Right cardiac atrium (tissue), 5 donors: ENCODE measurements at regions not wholly inside any gene's neighbourhood (a gene's known extent, or its start where the extent isn't known, plus 50 kb on each side); places are given as distances from the start of the nearest gene placed in this dataset.

Experiments
- ATAC-seq, 2 donors: fragments of 200-7000 bp; cut with Tn5 transposase; one replicate each; pipeline versions ENCODE4 v1.8.0 to v1.9.1; 2020; ENCODE audit warnings: moderate library complexity in 2 of 2, mild to moderate bottlenecking in 1 of 2
- DNase-seq, 3 donors: peaks; one replicate each; pipeline ENCODE4 v3.0.0-alpha.2; 2020
- H3K27ac ChIP-seq: one replicate; pipeline ENCODE4 v1.5.1; 2013; ENCODE audit warnings: mild to moderate bottlenecking, low read length, control low read depth, moderate library complexity
- H3K27me3 ChIP-seq: one replicate; pipeline ENCODE4 v1.6.1; 2013; ENCODE audit not compliant: control insufficient read depth, insufficient read depth
- H3K4me1 ChIP-seq: one replicate; pipeline ENCODE4 v1.6.1; 2013; ENCODE audit warnings: low read length; ENCODE audit not compliant: control insufficient read depth, insufficient read depth
- H3K4me3 ChIP-seq: one replicate; pipeline ENCODE4 v1.5.1; 2013; ENCODE audit warnings: low read length, control low read depth
- H3K9me3 ChIP-seq: one replicate; pipeline ENCODE4 v1.6.1; 2013; ENCODE audit warnings: low read length; ENCODE audit not compliant: control insufficient read depth
- WGBS: extraction: QIAGEN DNeasy Blood & Tissue Kit; methylation state at CpG from one replicate; pipeline ENCODE4 v1.1.7; 2013; 5-methylcytosine and 5-hydroxymethylcytosine counted together
- intact Hi-C, 4 donors: fragments of 100-400 bp; cut with DNase I; formaldehyde crosslinking; loops; one replicate each; pipeline versions ENCODE4 v1.11.0 to v1.14.0; 2022 to 2023
- donor health status: healthy with polysubstance abuse.
- donor health status: DM: no; HTN: yes; CAD: no.
- donor health status: DM: no; HTN: no; CAD: no.
- donor health status: DM: no; HTN: yes; CAD: no; lungs with severe emphysema.
- donor health status: DM: yes; HTN: yes; CAD: no.

GRCh38 chr1:224520808-224521207 is 86.2 kb upstream of the WDR26 start:
- Histone ChIP-seq H3K9me3 (no peaks in the 10 kb centered on the region), H3K27ac (no peak overlapping the region), H3K27me3 (no peaks in the 10 kb centered on the region), H3K4me3 (no peak overlapping the region), H3K4me1 (no peaks in the 10 kb centered on the region)
- WGBS, result 92% methylated on average over 4 of the region's 4 CpGs
- ATAC-seq (no peak), DNase-seq (no peak)
- intact Hi-C loops, result no loop called here

- H3K27me3 ChIP-seq, result no peaks in the 10 kb centered on the region
- H3K4me1 ChIP-seq, result no peaks in the 10 kb centered on the region
- ATAC-seq, result no peak
- no peak overlapping the region for H3K4me3 ChIP-seq
- intact Hi-C loops, result no loop called here
- 67% methylated on average over 3 of the region's 3 CpGs for WGBS
- no peaks in the 10 kb centered on the region for H3K9me3 ChIP-seq
- no peak overlapping the region for H3K27ac ChIP-seq
- DNase-seq, result no peak
Measured at GRCh38 chr1:224521904-224522734, 87.5 kb upstream of the WDR26 start.

GRCh38 chr1:224523676-224524075 is 89.1 kb upstream of the WDR26 start:
- H3K4me1 ChIP-seq, result no peaks in the 10 kb centered on the region
- H3K27me3 ChIP-seq, result no peaks in the 10 kb centered on the region
- intact Hi-C loops, result no loop called here
- DNase-seq (no peak), ATAC-seq (no peak)
- no peak overlapping the region for H3K4me3 ChIP-seq
- no peak overlapping the region for H3K27ac ChIP-seq
- H3K9me3 ChIP-seq, result no peaks in the 10 kb centered on the region

DNA sequence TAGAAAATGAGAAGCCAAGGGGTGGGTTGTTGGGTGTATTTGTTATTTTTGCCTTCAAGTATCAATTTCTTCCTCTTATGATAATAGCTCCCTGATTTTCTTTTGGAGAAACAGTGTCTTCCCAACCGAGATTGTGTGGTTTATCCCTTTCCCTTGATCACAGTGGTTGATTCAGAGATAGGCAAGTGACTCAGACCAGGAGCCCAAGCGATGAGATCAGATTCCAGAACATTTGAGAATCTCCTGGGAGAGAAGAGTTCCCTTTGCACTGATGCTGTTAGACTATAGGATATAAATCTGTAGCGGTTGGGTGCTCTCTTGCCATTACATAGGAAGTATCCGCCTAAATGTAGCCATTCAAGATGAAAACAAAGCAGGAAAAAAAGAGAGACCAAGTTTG is 90.1 kb upstream of the WDR26 start:
- intact Hi-C loops, result no loop called here
- Histone ChIP-seq H3K27me3 (no peaks in the 10 kb centered on the region), H3K4me1 (no peaks in the 10 kb centered on the region), H3K4me3 (no peak overlapping the region), H3K9me3 (no peaks in the 10 kb centered on the region), H3K27ac (no peak overlapping the region)
- 92% methylated on average over 4 of the region's 4 CpGs for WGBS
- ATAC-seq (no peak), DNase-seq (no peak)

GRCh38 chr1:224525411-224526040 is 90.6 kb upstream of the CNIH3 start:
- no peaks in the 10 kb centered on the region for H3K4me1 ChIP-seq
- ATAC-seq, result no peak
- no peak overlapping the region for H3K4me3 ChIP-seq
- intact Hi-C loops, result no loop called here
- H3K27me3 ChIP-seq, result no peaks in the 10 kb centered on the region
- DNase-seq, result no peak
- no peak overlapping the region for H3K27ac ChIP-seq
- H3K9me3 ChIP-seq, result no peaks in the 10 kb centered on the region
- WGBS, result 85% methylated on average over 4 of the region's 4 CpGs

DNA sequence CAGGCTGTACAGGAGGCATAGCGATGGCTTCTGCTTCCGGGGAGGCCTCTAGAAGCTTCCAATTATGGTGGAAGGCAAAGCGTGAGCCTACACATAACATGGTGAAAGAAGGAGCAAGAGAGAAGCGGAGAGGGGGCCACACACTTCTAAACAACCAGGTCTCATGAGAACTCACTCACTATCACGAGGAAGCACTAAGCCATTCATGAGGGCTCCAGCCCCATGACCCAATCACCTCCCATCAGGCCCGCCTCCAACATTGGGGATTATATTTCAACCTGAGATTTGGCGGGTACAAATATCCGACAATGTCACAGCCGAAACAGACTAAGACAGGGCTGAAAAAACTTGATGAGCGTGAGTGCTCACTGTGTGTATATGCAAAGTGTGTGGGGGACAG is 89.3 kb upstream of the CNIH3 start:
- Histone ChIP-seq H3K27me3 (no peaks in the 10 kb centered on the region), H3K4me1 (no peaks in the 10 kb centered on the region), H3K9me3 (no peaks in the 10 kb centered on the region), H3K27ac (no peak overlapping the region), H3K4me3 (no peak overlapping the region)
- no peak for DNase-seq
- 92% methylated on average over 10 of the region's 10 CpGs for WGBS
- intact Hi-C loops, result no loop called here
- ATAC-seq, result no peak

GRCh38 chr1:224528900-224529299 is 87.2 kb upstream of the CNIH3 start:
- Histone ChIP-seq H3K4me3 (no peak overlapping the region), H3K27me3 (no peaks in the 10 kb centered on the region), H3K9me3 (no peaks in the 10 kb centered on the region), H3K27ac (no peak overlapping the region), H3K4me1 (no peaks in the 10 kb centered on the region)
- intact Hi-C loops, result no loop called here
- WGBS, result 57% methylated on average over 3 of the region's 3 CpGs
- DNase-seq (no peak), ATAC-seq (no peak)

DNA sequence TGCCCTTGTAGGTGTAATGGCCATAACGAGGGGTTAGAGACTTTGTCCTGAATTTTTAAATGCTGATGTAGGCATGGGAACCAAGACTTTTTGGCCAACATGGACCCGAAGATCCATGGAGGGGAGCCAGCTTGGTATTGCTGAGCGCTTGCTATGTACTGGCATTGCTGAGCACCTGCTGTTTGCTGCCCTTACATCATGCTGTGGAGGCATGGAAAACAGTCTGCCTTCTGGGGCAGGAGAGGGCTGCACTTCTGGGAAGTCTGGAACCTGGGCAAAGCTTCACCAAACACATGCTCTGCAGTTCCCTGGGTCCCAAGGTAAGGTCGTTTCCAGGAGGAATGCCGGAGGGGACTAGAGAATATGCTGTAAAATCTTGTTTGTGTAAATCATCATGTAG is 86.3 kb upstream of the CNIH3 start:
- ATAC-seq (no peak), DNase-seq (no peak)
- Histone ChIP-seq H3K9me3 (no peaks in the 10 kb centered on the region), H3K27ac (no peak overlapping the region), H3K4me1 (no peaks in the 10 kb centered on the region), H3K27me3 (no peaks in the 10 kb centered on the region), H3K4me3 (no peak overlapping the region)
- 92% methylated on average over 5 of the region's 5 CpGs for WGBS
- intact Hi-C loops, result no loop called here

- 76% methylated on average over 6 of the region's 6 CpGs for WGBS
- H3K27me3 ChIP-seq, result no peaks in the 10 kb centered on the region
- H3K9me3 ChIP-seq, result no peaks in the 10 kb centered on the region
- intact Hi-C loops, result no loop called here
- no peak overlapping the region for H3K27ac ChIP-seq
- ATAC-seq, result no peak
- no peak for DNase-seq
- H3K4me1 ChIP-seq, result no peaks in the 10 kb centered on the region
- H3K4me3 ChIP-seq, result no peak overlapping the region
Measured at GRCh38 chr1:224533517-224533916, 82.6 kb upstream of the CNIH3 start.

DNA sequence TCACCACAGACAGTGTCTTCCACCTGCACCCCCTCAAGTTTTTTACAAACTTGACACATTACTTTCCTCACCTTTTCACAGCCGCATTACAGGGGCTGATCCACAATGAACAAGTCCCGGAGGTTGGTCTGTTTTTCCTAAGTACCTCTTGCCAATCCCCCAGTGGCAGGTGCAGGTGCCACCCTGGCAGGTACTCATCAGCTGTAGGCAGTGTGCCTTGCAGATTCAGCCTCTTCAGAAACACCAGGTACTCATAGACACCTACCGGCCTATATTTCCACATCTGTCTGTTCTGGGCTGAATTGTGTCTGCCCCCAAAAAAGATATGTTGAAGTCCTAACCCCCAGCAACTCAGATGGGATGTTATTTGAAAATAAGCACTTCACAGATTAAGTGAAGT is 81.4 kb upstream of the CNIH3 start:
- WGBS, result 87% methylated on average over 3 of the region's 3 CpGs
- no peak overlapping the region for H3K27ac ChIP-seq
- ATAC-seq, result no peak

DNA sequence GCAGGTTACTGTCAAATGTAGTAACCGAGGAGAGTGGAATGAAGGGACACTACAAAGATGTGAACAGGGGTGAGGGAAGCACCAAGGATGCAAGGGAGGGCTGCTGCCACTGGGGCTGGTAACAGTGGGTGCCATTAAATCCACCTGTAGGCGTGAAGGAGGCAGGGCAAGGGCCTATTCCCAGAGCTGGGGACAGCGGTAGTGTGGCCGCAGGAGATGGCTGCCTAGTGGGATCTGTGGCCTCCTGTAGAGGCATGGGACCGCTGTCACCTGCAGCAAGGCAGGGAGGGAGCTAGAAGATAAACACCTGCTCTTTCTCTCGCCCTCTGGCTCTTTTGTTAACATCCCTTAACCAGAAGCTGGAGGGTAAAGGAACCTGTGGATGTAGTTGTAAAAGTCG is 80.5 kb upstream of the CNIH3 start:
- intact Hi-C loops, result no loop called here
- DNase-seq, result no peak
- WGBS, result 89% methylated on average over 7 of the region's 7 CpGs
- ATAC-seq, result no peak
- no peaks in the 10 kb centered on the region for H3K27me3 ChIP-seq
- no peaks in the 10 kb centered on the region for H3K4me1 ChIP-seq
- no peak overlapping the region for H3K4me3 ChIP-seq
- H3K9me3 ChIP-seq, result no peaks in the 10 kb centered on the region
- no peak overlapping the region for H3K27ac ChIP-seq

More for the DNA sequence above, 81.4 kb upstream of the CNIH3 start:
- H3K27me3 ChIP-seq, result no peaks in the 10 kb centered on the region
- H3K9me3 ChIP-seq, result no peaks in the 10 kb centered on the region
- H3K4me3 ChIP-seq, result no peak overlapping the region
- intact Hi-C loops, result no loop called here
- no peaks in the 10 kb centered on the region for H3K4me1 ChIP-seq
- no peak for DNase-seq
